COLO668 (cell line): ENCODE measurements at regions not wholly inside any gene's neighbourhood (a gene's known extent, or its start where the extent isn't known, plus 50 kb on each side); places are given as distances from the start of the nearest gene placed in this dataset.
"Not testable (repeated sequence)": the region's sequence is repeated elsewhere in the genome, so short reads cannot be mapped to it uniquely, and the experiment has no call there.

Experiments
- DNase-seq: peaks from one replicate; lab custom pipeline; 2025; ENCODE audit not compliant: unreplicated experiment; lab: John Stamatoyannopoulos, UW

- no peak for DNase-seq
Measured at GRCh38 chr13:103952183-103952582, 886.0 kb upstream of the SLC10A2 start.

GRCh38 chr13:103948426-103948825 is 882.2 kb upstream of the SLC10A2 start:
- DNase-seq, result no peak

GRCh38 chr13:103945836-103946235 is 879.6 kb upstream of the SLC10A2 start:
- DNase-seq, result no peak

GRCh38 chr13:103941506-103942140 is 875.4 kb upstream of the SLC10A2 start:
- no peak for DNase-seq

GRCh38 chr13:103935117-103935516 is 868.9 kb upstream of the SLC10A2 start:
- DNase-seq, result no peak

- no peak for DNase-seq
Measured at GRCh38 chr13:103931885-103932284, 865.7 kb upstream of the SLC10A2 start.

- DNase-seq, result no peak
Measured at GRCh38 chr13:103931331-103931845, 865.2 kb upstream of the SLC10A2 start.

- DNase-seq, result no peak
Measured at GRCh38 chr13:103926118-103926517, 859.9 kb upstream of the SLC10A2 start.

GRCh38 chr13:103908911-103909310 is 842.7 kb upstream of the SLC10A2 start:
- DNase-seq, result no peak

GRCh38 chr13:103908274-103908673 is 842.1 kb upstream of the SLC10A2 start:
- no peak for DNase-seq

GRCh38 chr13:103903790-103904189 is 837.6 kb upstream of the SLC10A2 start:
- no peak for DNase-seq

GRCh38 chr13:103898481-103898880 is 832.3 kb upstream of the SLC10A2 start:
- DNase-seq, result no peak

GRCh38 chr13:103895835-103896531 is 829.8 kb upstream of the SLC10A2 start:
- DNase-seq, result no peak

- no peak for DNase-seq
Measured at GRCh38 chr13:103894626-103895025, 828.4 kb upstream of the SLC10A2 start.

- DNase-seq, result no peak
Measured at GRCh38 chr13:103884101-103884723, 818.0 kb upstream of the SLC10A2 start.

- DNase-seq, result no peak
Measured at GRCh38 chr13:103883698-103884097, 817.5 kb upstream of the SLC10A2 start.

GRCh38 chr13:103883164-103883563 is 816.9 kb upstream of the SLC10A2 start:
- peak; percentile 85 for DNase-seq

GRCh38 chr13:103880146-103880545 is 813.9 kb upstream of the SLC10A2 start:
- DNase-seq, result not testable (repeated sequence)

GRCh38 chr13:103878891-103879605 is 812.8 kb upstream of the SLC10A2 start:
- no peak for DNase-seq

GRCh38 chr13:103876571-103876970 is 810.4 kb upstream of the SLC10A2 start:
- no peak for DNase-seq

- no peak for DNase-seq
Measured at GRCh38 chr13:103873725-103874124, 807.5 kb upstream of the SLC10A2 start.
